ENCODE measurements at regions not wholly inside any gene's neighbourhood (a gene's known extent, or its start where the extent isn't known, plus 50 kb on each side); places are given as distances from the start of the nearest gene placed in this dataset.
"Not testable (repeated sequence)": the region's sequence is repeated elsewhere in the genome, so short reads cannot be mapped to it uniquely, and the experiment has no call there.

DNA sequence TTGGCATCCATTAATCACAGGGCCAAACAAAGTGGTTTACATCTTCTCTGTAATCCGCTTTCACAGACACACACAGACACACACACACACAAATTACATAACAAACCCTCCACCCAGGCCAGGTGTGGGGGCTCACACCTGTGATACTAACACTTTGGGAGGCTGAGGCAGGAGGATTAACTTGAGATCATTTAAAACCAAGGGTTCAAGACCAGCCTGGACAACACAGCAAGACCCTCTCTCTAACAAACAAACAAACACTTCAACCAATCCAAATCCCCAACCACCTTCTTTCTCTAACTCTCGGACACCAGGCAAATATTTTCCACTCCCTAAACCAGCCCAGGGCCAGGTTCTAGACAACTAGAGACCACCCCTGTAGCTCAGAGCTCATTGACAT lies 79.5 kb upstream of the XPO1 start:
- TF ChIP-seq, protein P1, sequence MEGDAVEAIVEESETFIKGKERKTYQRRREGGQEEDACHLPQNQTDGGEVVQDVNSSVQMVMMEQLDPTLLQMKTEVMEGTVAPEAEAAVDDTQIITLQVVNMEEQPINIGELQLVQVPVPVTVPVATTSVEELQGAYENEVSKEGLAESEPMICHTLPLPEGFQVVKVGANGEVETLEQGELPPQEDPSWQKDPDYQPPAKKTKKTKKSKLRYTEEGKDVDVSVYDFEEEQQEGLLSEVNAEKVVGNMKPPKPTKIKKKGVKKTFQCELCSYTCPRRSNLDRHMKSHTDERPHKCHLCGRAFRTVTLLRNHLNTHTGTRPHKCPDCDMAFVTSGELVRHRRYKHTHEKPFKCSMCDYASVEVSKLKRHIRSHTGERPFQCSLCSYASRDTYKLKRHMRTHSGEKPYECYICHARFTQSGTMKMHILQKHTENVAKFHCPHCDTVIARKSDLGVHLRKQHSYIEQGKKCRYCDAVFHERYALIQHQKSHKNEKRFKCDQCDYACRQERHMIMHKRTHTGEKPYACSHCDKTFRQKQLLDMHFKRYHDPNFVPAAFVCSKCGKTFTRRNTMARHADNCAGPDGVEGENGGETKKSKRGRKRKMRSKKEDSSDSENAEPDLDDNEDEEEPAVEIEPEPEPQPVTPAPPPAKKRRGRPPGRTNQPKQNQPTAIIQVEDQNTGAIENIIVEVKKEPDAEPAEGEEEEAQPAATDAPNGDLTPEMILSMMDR (conservative IDR thresholded peaks at IDR 0.05; ENCODE audit: low read depth, low read length), result no peak
- DNase-seq (ENCODE audit: low read depth), result no peak
- H3K4me3 ChIP-seq (ENCODE audit: low read length), result no peak overlapping the region

DNA sequence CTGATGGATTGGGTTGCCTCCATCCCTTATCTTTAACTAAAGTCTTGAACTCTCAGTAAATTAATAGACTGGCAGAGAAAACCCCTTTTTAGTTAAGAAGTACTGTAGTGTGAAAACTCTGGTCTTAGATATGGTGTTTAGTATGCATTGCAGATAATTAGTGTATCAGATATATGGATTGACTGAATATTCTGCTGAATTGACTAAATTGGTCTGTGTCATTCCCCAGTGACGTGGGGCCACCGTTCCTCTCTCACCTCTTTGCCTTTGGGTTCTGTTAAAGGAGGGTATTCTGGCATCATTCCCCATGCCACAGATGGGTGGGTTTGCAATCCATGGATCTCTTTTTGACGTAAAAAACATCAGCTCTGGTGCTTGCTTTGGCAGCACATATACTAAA lies 67.1 kb upstream of the XPO1 start:
- no peak for DNase-seq (ENCODE audit: low read depth)
- H3K4me3 ChIP-seq (ENCODE audit: low read length), result no peak overlapping the region
- TF ChIP-seq, protein P1 (conservative IDR thresholded peaks at IDR 0.05; ENCODE audit: low read depth, low read length), result no peak

DNA sequence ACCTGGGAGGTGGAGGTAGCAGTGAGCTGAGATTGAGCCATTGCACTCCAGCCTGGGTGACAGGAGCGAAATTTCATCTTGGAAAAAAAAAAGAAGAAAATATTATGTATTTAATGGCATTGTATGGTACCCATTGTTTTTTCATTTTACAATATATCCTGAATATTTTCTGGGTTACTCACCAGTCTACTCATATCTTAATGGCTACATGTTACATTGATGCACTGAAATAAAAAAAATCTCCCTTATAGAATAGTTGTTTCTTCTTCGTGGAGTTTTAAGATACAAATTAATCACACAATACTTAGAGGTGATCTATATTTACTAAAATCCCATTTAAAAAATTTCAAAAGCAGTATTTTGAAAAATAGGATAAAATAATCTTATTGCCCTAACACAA lies 66.3 kb upstream of the XPO1 start:
- TF ChIP-seq, protein P1 (conservative IDR thresholded peaks at IDR 0.05; ENCODE audit: low read depth, low read length), result no peak
- no peak overlapping the region for H3K4me3 ChIP-seq (ENCODE audit: low read length)
- no peak for DNase-seq (ENCODE audit: low read depth)

DNA sequence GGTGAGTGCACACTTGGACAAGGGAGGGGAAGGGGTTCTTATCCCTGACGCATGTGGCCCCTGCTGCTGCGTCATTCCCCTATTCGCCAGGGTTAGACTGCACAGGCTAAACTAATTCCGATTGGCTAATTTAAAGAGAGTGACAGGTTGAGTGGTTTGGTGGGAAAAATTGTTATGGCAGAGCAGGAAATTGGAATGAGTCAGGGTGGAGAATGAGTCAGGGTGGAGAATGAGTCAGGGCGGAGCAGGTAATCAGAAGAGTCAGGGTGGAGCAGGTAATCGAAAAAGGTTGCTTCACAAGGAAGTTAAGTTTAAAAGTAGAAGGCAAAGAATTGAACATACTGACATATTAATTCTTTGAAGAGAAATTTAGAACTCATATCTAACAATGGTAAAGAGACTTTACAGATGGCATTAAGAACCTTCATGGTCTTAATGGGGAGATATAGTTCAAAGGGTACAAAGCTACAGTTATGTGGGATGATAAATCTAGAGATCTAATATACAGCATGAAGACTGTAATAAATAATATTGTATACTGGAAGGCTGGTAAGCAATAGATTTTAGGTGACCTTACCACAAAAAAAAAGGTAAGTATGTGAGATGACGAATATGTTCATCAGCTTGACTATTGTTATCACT lies 60.5 kb upstream of the XPO1 start:
- H3K4me3 ChIP-seq (ENCODE audit: low read length); DNase-seq (ENCODE audit: low read depth): not testable (repeated sequence)

DNA sequence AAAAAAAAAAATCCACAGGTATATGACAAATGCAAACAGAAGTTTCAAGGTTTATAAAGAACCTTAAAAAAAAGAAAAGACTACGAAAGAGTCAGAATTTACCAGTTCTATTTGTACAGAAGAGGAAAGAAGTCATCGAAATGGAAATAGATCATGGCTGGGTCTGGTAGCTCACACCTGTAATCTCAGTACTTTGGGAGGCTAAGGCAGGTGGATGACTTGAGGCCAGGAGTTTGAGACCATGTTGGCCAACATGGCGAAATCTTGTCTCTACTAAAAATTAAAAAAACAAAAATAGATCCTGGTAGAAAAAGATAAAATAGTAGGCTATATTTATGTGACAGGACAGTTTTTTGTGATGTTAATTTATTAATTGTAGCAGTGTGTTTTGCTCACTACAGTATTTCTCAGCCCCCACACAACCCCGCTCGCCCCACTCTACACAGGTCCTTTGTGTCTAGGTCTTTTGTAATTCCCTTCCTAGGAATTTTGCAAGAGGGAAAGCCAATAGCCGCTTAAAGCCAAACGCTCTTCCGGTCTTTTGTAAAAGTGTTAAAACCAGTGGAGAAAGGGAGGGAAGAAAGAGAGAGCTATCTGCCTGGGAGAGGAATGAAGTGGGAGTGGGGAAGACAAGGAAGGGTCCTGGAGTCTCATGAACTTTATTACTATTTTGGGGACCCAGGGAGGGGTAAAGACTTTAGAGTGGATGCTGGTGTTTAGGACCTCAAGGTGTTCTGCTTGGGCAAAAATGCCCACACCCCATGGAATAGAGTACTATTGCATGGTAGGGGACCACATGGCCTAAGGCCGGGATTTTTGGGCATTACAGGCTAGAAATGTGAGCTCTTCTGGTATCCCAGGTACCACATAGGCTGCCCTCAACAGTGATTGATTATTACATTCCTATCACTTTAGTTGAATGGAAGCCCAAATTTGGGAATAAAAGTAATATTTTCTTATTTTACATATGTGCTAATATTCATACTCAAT lies 59.4 kb upstream of the XPO1 start:
- TF ChIP-seq, protein P1 (conservative IDR thresholded peaks at IDR 0.05; ENCODE audit: low read depth, low read length), result no peak
- no peak for DNase-seq (ENCODE audit: low read depth)
- H3K4me3 ChIP-seq (ENCODE audit: low read length), result no peak overlapping the region

DNA sequence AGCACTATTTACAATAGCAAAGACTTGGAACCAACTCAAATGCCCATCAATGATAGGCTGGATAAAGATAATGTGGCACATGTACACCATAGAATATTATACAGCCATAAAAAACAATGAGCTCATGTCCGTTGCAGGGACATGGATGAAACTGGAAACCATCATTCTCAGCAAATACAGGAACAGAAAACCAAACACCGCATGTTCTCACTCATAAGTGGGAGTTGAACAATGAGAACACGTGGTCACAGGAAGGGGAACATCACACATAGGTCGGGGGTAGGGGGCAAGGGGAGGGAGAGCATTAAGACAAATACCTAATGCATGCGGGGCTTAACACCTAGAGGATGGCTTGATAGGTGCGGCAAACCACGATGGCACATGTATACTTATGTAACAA lies 56.0 kb upstream of the XPO1 start:
- H3K4me3 ChIP-seq (ENCODE audit: low read length); DNase-seq (ENCODE audit: low read depth): not testable (repeated sequence)

DNA sequence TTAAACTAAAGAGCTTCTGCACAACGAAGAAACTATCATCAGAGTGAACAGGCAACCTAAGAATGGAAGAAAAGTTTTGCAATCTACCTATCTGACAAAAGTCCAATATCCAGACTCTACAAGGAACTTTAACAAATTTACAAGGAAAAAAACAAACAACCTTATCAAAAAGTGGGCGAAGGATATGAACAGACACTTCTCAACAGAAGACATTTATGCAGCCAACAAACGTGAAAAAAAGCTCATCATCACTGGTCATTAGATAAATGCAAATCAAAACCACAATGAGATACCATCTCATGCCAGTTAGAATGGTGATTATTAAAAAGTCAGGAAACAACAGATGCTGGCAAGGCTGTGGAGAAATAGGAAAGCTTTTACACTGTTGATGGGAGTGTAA lies 55.5 kb upstream of the XPO1 start:
- DNase-seq (ENCODE audit: low read depth); H3K4me3 ChIP-seq (ENCODE audit: low read length): not testable (repeated sequence)

DNA sequence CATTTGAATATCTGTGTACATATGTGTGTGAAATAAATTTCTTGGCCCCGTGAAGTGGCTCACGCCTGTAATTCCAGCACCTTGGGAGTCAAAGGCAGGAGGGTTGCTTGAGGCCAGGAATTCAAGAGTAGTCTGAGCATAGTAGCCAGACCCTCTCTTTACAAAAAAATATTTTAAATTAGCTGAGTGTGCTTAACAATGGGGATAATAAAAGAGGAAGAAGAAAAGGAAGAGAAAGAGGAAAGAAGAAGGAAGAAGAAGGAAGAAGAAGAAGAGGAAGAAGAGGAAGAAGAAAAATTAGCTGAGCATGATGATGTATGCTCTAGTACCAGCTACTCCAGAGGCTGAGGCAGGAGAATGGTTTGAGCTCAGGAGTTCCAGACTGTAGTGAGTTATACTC lies 52.1 kb upstream of the XPO1 start:
- TF ChIP-seq, protein P1 (conservative IDR thresholded peaks at IDR 0.05; ENCODE audit: low read depth, low read length), result no peak
- DNase-seq (ENCODE audit: low read depth), result no peak
- no peak overlapping the region for H3K4me3 ChIP-seq (ENCODE audit: low read length)
